Lung (tissue), 11 donors: ENCODE measurements at regions not wholly inside any gene's neighbourhood (a gene's known extent, or its start where the extent isn't known, plus 50 kb on each side); places are given as distances from the start of the nearest gene placed in this dataset.

Source experiments
- ATAC-seq: fragments of 200-7000 bp; cut with Tn5 transposase; one replicate; pipeline ENCODE4 v1.9.1; 2020; ENCODE audit warnings: moderate number of reproducible peaks; ENCODE audit not compliant: insufficient read depth, low FRiP score
- DNase-seq, 3 donors: peaks; one replicate each; pipeline ENCODE4 v3.0.0-alpha.2; 2013 to 2017
- H3K27ac ChIP-seq, 2 donors: one replicate each; pipeline ENCODE4 v1.5.1; 2013; ENCODE audit warnings: mild to moderate bottlenecking in 2 of 2, moderate library complexity in 2 of 2, control low read depth in 1 of 2, inconsistent platforms in 1 of 2, low read depth in 1 of 2, low read length in 1 of 2
- H3K27me3 ChIP-seq, 3 donors: one replicate each; pipeline ENCODE4 v1.5.1; 2013; ENCODE audit warnings: low read length in 2 of 3; ENCODE audit not compliant: control insufficient read depth in 3 of 3, insufficient read depth in 3 of 3
- H3K36me3 ChIP-seq, 4 donors: one replicate each; pipeline ENCODE4 v1.5.1; 2013; ENCODE audit warnings: low read length in 4 of 4, mild to moderate bottlenecking in 1 of 4, moderate library complexity in 1 of 4; ENCODE audit not compliant: control insufficient read depth in 4 of 4, insufficient read depth in 4 of 4
- H3K4me1 ChIP-seq, 5 donors: one replicate each; pipeline ENCODE4 v1.5.1; 2013; ENCODE audit warnings: low read length in 5 of 5, mild to moderate bottlenecking in 2 of 5, moderate library complexity in 1 of 5; ENCODE audit not compliant: control insufficient read depth in 5 of 5, insufficient read depth in 5 of 5
- H3K4me3 ChIP-seq: one replicate; pipeline ENCODE4 v1.5.1; 2013; ENCODE audit warnings: mild to moderate bottlenecking, control low read depth, moderate library complexity
- H3K9ac ChIP-seq, 2 donors: one replicate each; pipeline ENCODE4 v1.5.1; 2013; ENCODE audit warnings: low read length in 2 of 2, control low read depth in 1 of 2; ENCODE audit not compliant: insufficient read depth in 1 of 2
- H3K9me3 ChIP-seq, 4 donors: one replicate each; pipeline ENCODE4 v1.5.1; 2013; ENCODE audit warnings: low read length in 3 of 4, mild to moderate bottlenecking in 1 of 4, moderate library complexity in 1 of 4; ENCODE audit not compliant: control insufficient read depth in 4 of 4, insufficient read depth in 3 of 4
- WGBS, 2 donors: extraction: QIAGEN DNeasy Blood & Tissue Kit; methylation state at CpG; one replicate each; pipeline ENCODE4 v1.1.7; 2013; 5-methylcytosine and 5-hydroxymethylcytosine counted together
- TF ChIP-seq, protein P1 (sequence below): IDR thresholded peaks from 2 replicates; pipeline ENCODE4 v1.5.1; 2012; ENCODE audit warnings: mild to moderate bottlenecking; ENCODE audit errors: control extremely low read depth, extremely low read depth
- donor health status: control.
- donor health status: control.
- donor health status: Bipolar disorder and iron deficiency.
- donor health status: healthy.
- donor health status: DM: yes; HTN: yes; CAD: no.

DNA sequence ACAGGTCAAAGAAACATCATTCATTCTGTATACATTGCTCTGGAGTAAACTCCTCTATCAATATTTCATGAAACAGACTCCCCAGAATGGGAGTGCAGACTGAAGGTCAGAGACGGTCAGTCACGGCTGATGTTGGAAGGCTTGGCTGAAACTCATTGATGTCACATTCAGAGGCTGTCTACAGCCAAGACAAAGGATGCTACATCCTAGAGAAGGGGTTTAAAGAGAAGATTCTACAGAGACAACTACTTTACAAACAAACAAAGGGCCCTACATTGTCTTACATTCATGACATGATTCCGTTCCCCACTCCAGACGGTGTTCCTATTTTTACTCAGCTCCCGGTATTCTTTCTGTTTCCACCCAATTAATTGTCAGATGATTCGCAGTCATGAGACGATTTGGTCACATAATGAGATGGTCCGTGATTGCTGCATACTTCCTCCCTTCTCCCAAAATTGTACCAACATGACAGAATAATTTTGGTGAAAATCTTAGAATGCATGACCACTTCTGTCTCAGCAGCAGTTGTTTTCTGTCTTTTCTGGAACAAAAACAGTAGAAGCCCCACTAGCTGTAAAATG is 73.8 kb upstream of the VAV3 start:
- no peak for DNase-seq
- 69 to 74% methylated on average over 8 of the region's 8 CpGs for WGBS, 2 donors
- H3K27me3 ChIP-seq, result no peaks in the 10 kb centered on the region
- no peaks in the 10 kb centered on the region for H3K36me3 ChIP-seq
- H3K9ac ChIP-seq, result no peak overlapping the region
- no peak overlapping the region for H3K27ac ChIP-seq
- no peak for ATAC-seq
- TF ChIP-seq, protein P1, sequence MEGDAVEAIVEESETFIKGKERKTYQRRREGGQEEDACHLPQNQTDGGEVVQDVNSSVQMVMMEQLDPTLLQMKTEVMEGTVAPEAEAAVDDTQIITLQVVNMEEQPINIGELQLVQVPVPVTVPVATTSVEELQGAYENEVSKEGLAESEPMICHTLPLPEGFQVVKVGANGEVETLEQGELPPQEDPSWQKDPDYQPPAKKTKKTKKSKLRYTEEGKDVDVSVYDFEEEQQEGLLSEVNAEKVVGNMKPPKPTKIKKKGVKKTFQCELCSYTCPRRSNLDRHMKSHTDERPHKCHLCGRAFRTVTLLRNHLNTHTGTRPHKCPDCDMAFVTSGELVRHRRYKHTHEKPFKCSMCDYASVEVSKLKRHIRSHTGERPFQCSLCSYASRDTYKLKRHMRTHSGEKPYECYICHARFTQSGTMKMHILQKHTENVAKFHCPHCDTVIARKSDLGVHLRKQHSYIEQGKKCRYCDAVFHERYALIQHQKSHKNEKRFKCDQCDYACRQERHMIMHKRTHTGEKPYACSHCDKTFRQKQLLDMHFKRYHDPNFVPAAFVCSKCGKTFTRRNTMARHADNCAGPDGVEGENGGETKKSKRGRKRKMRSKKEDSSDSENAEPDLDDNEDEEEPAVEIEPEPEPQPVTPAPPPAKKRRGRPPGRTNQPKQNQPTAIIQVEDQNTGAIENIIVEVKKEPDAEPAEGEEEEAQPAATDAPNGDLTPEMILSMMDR, result no peak
- H3K9me3 ChIP-seq, result no peaks in the 10 kb centered on the region
- H3K4me1 ChIP-seq, result peaks cover 0 to 32% (median 10%) of the 10 kb centered on the region in 5 donors
- no peak overlapping the region for H3K4me3 ChIP-seq

GRCh38 chr1:108036796-108037562 is 72.0 kb upstream of the VAV3 start:
- WGBS, 2 donors, result 90 to 95% methylated on average over 3 of the region's 3 CpGs
- H3K27me3 ChIP-seq, result no peaks in the 10 kb centered on the region
- peaks cover 0 to 45% (median 10%) of the 10 kb centered on the region in 5 donors for H3K4me1 ChIP-seq
- no peak for DNase-seq
- no peaks in the 10 kb centered on the region for H3K36me3 ChIP-seq
- H3K9me3 ChIP-seq, result no peaks in the 10 kb centered on the region
- no peak overlapping the region for H3K4me3 ChIP-seq
- ATAC-seq, result no peak
- TF ChIP-seq, protein P1, result no peak
- no peak overlapping the region for H3K9ac ChIP-seq
- no peak overlapping the region for H3K27ac ChIP-seq

GRCh38 chr1:108034396-108034795 is 69.4 kb upstream of the VAV3 start:
- Histone ChIP-seq H3K27ac (no peak overlapping the region), H3K4me1 (peaks cover 0 to 32% (median 10%) of the 10 kb centered on the region in 5 donors), H3K36me3 (no peaks in the 10 kb centered on the region), H3K27me3 (no peaks in the 10 kb centered on the region), H3K9me3 (no peaks in the 10 kb centered on the region), H3K4me3 (no peak overlapping the region), H3K9ac (no peak overlapping the region)
- TF ChIP-seq, protein P1, result no peak
- ATAC-seq (no peak), DNase-seq (no peak)
- WGBS, 2 donors, result 57 to 76% methylated on average over 1 of the region's 1 CpG
